ENCODE measurements at regions not wholly inside any gene's neighbourhood (a gene's known extent, or its start where the extent isn't known, plus 50 kb on each side); places are given as distances from the start of the nearest gene placed in this dataset.

GRCh38 chr4:71932941-71933340, 98.9 kb upstream of the NPFFR2 start:
- DNase-seq (ENCODE audit: low read depth), result no peak

DNA sequence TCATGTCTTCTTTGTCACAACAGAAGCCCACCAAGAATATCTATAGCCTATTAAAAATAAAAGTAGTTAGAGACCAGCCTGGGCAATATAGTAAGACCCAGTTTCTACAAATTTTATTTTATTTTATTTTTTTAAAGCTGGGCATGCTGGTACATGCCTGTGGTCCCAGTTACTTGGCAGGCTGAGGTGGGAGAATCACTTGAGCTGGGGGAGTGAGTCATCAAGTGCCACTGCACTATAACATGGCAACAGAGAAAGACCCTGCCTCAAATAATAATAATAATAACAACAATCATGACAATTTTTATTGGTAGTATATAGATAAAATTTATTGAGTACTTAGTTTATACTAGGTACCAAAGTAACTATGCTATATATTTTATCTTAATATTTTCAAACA, 93.0 kb upstream of the NPFFR2 start:
- DNase-seq (ENCODE audit: low read depth), result no peak

- no peak for DNase-seq (ENCODE audit: low read depth)
Measured at GRCh38 chr4:71941001-71941400, 90.8 kb upstream of the NPFFR2 start.

DNA sequence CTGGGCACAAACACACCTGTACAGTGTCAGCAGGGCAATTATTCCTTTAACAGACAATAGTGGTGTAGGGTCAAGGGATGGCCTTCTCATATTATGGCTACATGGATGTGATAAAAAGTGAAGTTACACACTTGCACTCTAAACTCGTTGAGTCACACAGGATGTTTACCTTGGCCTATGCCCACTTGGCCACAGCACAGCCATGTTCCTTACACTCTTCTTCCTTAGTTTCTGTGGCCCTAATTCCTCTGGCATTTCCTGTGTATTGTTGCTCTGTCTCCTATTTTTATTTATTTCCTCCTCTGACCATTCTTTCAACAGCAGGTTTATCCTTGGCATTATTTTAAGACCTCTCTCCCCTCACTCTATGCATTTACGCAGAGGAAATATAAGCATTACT, 86.8 kb upstream of the NPFFR2 start:
- DNase-seq (ENCODE audit: low read depth), result no peak

DNA sequence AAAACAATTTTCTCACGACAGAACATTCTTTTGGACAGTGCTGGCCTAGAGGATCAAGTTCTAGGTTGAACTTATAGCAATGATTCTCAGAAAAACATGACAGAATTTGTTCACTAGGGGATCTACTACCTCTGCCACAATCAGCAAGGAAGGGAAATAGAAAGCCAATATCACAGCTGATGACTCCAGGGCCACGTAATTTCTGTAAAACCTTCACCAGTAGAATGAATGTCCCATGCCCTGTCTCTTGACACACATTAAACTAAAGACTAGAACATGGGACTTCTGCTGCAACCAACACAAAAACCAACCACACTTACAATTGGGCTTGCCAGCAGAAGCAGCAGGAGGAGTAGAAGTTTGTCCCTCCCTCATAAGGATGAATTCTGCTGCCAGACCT, 86.0 kb upstream of the NPFFR2 start:
- no peak for DNase-seq (ENCODE audit: low read depth)

DNA sequence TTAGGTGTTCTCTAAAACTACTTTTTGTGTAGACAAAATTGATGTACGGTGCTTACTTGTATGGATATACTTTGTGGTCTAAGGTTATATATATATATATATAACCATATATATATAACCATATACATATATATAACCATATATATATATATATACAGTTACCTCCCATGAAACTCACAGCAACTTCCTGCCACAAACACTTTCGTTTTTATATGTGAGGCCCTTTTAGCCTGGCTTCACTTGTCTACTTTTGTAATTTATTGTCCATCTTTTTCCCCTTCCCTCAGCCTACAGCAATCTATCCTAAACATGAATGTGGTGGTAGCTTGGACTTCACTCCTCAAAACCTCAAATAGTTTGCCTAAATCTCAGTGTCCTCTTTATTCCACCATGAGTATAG, 72.8 kb upstream of the NPFFR2 start:
- DNase-seq (ENCODE audit: low read depth), result no peak

DNA sequence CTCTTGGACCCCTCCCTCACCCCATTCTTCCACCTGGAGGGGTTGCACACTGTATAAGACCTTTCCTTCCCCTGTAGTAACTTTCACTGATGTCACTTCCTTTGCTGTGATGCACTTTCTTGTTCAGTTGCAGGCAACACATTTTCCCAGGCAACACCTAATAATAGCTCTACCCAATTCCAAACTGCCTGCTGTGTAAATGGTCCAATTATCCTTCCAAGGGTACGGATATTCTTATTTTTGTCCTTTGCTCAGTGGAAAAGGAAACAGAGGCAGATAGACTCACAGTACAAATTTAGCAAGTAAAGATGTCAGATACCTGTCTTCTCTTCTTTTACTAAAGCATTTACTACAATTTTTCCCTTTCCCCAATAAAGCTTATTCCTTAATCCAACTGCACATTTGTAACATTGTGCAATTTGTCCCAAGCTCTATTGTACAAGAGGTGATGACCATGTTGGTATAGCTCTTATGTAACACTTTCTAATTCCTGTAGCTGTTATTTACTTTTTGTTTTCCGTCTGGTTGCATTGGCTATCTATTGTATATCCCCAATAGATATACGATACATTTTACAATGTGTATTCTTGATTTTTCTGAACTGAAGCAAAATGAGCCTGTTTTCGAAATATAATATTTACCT, 69.1 kb upstream of the NPFFR2 start:
- no peak for DNase-seq (ENCODE audit: low read depth)

- DNase-seq (ENCODE audit: low read depth), result peak; percentile 31
Measured at GRCh38 chr4:71974681-71975080, 57.1 kb upstream of the NPFFR2 start.

DNA sequence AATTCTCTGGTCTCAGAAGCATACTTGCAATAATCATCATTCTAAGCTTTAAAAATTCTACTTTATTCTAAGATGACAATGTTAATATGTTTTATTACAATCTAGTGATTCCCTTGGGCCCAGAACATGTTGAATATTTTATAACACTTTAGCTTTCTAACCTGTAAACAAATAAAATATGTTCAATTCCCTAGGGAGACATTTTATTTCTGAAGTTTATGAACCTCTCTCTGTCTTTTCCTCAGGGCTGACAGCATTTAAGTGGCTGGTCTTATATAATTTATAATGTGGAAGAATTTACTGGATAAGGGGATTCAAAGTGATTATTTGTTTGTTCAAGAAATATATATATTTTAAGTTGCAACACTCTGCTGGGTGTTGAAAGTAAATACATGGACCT, 55.3 kb upstream of the NPFFR2 start:
- DNase-seq (ENCODE audit: low read depth), result no peak

- DNase-seq (ENCODE audit: low read depth), result no peak
Measured at GRCh38 chr4:71978210-71978835, 53.5 kb upstream of the NPFFR2 start.

DNA sequence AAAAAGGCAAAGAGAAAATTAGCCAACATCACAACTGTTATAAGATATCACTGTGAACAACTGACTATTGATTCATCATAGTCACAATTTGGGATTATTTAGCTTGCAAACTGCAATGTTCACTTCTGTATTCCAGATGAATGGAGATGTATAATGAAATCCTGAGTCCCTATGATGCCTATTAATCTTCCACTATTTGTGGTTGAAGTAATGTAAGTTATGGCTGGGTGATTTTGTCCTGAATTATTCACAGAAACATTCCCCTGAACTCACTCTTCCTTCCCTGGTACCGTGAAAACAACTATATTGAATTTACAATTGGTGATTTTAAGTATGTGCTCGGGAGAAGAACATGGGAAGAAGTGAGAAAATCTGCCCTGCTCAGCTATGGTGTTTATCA, 50.8 kb upstream of the NPFFR2 start:
- no peak for DNase-seq (ENCODE audit: low read depth)
